Endothelial cell of umbilical vein (primary cell): ENCODE measurements at regions not wholly inside any gene's neighbourhood (a gene's known extent, or its start where the extent isn't known, plus 50 kb on each side); places are given as distances from the start of the nearest gene placed in this dataset.

ENCODE experiments used
- BruUV-seq: library from RNA; stranded (reverse); fragments of 400-500 nt; replicated peaks from 2 replicates; lab custom pipeline; 2021; lab: Mats Ljungman, UMichigan
- CTCF ChIA-PET: fragments of 300-600, 350-600 bp; sonication (Branson Sonifier 250); formaldehyde crosslinking; loops from one replicate; lab custom pipeline; 2021; ENCODE audit warnings: antibody characterized with exemption, inconsistent platforms; lab: Charles Lee
- POLR2A ChIA-PET: fragments of 300-600, 350-600 bp; sonication (Branson Sonifier 250); formaldehyde crosslinking; loops from one replicate; lab custom pipeline; 2021; ENCODE audit warnings: antibody characterized with exemption, inconsistent platforms; lab: Charles Lee
- DNase-seq: peaks from one replicate; pipeline ENCODE4 v3.0.0-alpha.2; 2011; ENCODE audit warnings: low read depth, low spot score
- FAIRE-seq: peaks from 2 replicates; lab custom pipeline; 2011; peaks lifted over from hg19 to GRCh38; lab: Jason Lieb, UNC
- H2AFZ ChIP-seq: 2 replicates; pipeline ENCODE4 v1.6.0; 2012; ENCODE audit warnings: low read depth, low read length, control low read depth, inconsistent platforms
- H3K27ac ChIP-seq: 2 replicates; pipeline ENCODE4 v1.5.1; 2011; ENCODE audit warnings: low read depth, mild to moderate bottlenecking, control low read depth, low read length, moderate library complexity; ENCODE audit not compliant: insufficient read depth
- H3K27me3 ChIP-seq, 2 experiments: 2 replicates each; pipeline versions ENCODE4 v1.6.0 to v1.6.1; 2011; ENCODE audit warnings: low read length in 2 of 2, mixed read lengths in 1 of 2; ENCODE audit not compliant: control insufficient read depth in 2 of 2, insufficient read depth in 2 of 2
- H3K36me3 ChIP-seq, 2 experiments: 2 replicates in 1 of 2; 3 replicates in 1 of 2; pipeline ENCODE4 v1.5.1; 2011; ENCODE audit warnings: low read length in 2 of 2, mild to moderate bottlenecking in 1 of 2, moderate library complexity in 1 of 2; ENCODE audit not compliant: control insufficient read depth in 2 of 2, insufficient read depth in 2 of 2; ENCODE audit errors: extremely low read depth in 1 of 2
- H3K4me1 ChIP-seq: 3 replicates; pipeline ENCODE4 v1.5.1; 2011; ENCODE audit warnings: mild to moderate bottlenecking, low read length; ENCODE audit not compliant: control insufficient read depth, insufficient read depth; ENCODE audit errors: extremely low read depth
- H3K4me2 ChIP-seq: 2 replicates; pipeline ENCODE4 v1.6.1; 2011; ENCODE audit warnings: low read length, control low read depth, mixed read lengths; ENCODE audit not compliant: insufficient read depth
- H3K4me3 ChIP-seq, 3 experiments: fragments of 200-600 bp in 1 of 3; sonication (generic), shearing (Covaris generic) in 1 of 3; replicated peaks in 1 of 3; 2 replicates each; pipeline ENCODE4 v1.5.1; 2011 to 2016; ENCODE audit warnings: control low read depth in 3 of 3, low read length in 3 of 3, mild to moderate bottlenecking in 2 of 3, inconsistent platforms in 1 of 3, low read depth in 1 of 3, moderate library complexity in 1 of 3; ENCODE audit not compliant: insufficient read depth in 1 of 3
- H3K79me2 ChIP-seq: 2 replicates; pipeline ENCODE4 v1.6.0; 2012; ENCODE audit warnings: low read length, inconsistent platforms; ENCODE audit not compliant: control insufficient read depth, insufficient read depth
- H3K9ac ChIP-seq: replicated peaks from 2 replicates; pipeline ENCODE3; 2011; ENCODE audit warnings: low read length, control low read depth; ENCODE audit not compliant: insufficient read depth; ENCODE audit errors: extremely low read depth
- H3K9me1 ChIP-seq: replicated peaks from 3 replicates; pipeline ENCODE4 v1.6.0; 2011; ENCODE audit warnings: mild to moderate bottlenecking, low read length; ENCODE audit not compliant: control insufficient read depth, insufficient read depth; ENCODE audit errors: extremely low read depth
- H3K9me3 ChIP-seq: replicated peaks from 2 replicates; pipeline ENCODE4 v1.5.1; 2012; ENCODE audit warnings: low read length, inconsistent platforms; ENCODE audit not compliant: control insufficient read depth, insufficient read depth
- H4K20me1 ChIP-seq: replicated peaks from 2 replicates; pipeline ENCODE3; 2011; ENCODE audit warnings: mild to moderate bottlenecking, low read length; ENCODE audit not compliant: control insufficient read depth, insufficient read depth; ENCODE audit errors: extremely low read depth
- CTCF ChIP-seq, 2 donors: IDR thresholded peaks; 1 replicate in 1 of 2; 2 replicates in 1 of 2; pipeline ENCODE4 v1.5.1; 2011; ENCODE audit warnings: low read length in 2 of 2, mild to moderate bottlenecking in 2 of 2, moderate library complexity in 2 of 2, control low read depth in 1 of 2, inconsistent platforms in 1 of 2, low read depth in 1 of 2; ENCODE audit not compliant: insufficient read depth in 1 of 2; ENCODE audit errors: extremely low read depth in 1 of 2
- EZH2 ChIP-seq: IDR thresholded peaks from 2 replicates; pipeline ENCODE4 v1.6.1; 2012; ENCODE audit warnings: borderline replicate concordance, low read depth, mild to moderate bottlenecking, moderate library complexity, low read length, inconsistent platforms; ENCODE audit not compliant: severe bottlenecking
- FOS ChIP-seq: IDR thresholded peaks from 2 replicates; pipeline ENCODE4 v1.6.1; 2011; ENCODE audit warnings: mild to moderate bottlenecking, low read length, moderate library complexity, borderline replicate concordance; ENCODE audit not compliant: insufficient read depth
- GATA2 ChIP-seq: IDR thresholded peaks from 2 replicates; pipeline ENCODE4 v1.7.0; 2011; ENCODE audit warnings: low read depth, mild to moderate bottlenecking, moderate library complexity, mixed read lengths, low read length; ENCODE audit not compliant: insufficient read length, insufficient read depth
- JUN ChIP-seq: IDR thresholded peaks from 2 replicates; pipeline ENCODE4 v1.6.1; 2011; ENCODE audit warnings: borderline replicate concordance, low read depth; ENCODE audit not compliant: insufficient read length, insufficient read depth
- MAX ChIP-seq: IDR thresholded peaks from 2 replicates; pipeline ENCODE4 v1.6.1; 2011; ENCODE audit not compliant: insufficient read depth, insufficient read length
- MYC ChIP-seq: IDR thresholded peaks from one replicate; pipeline ENCODE4 v1.6.1; 2011; ENCODE audit warnings: mild to moderate bottlenecking, low read depth, low read length
- POLR2A ChIP-seq: IDR thresholded peaks from 2 replicates; pipeline ENCODE4 v1.6.1; 2012; ENCODE audit warnings: low read depth, mild to moderate bottlenecking, control low read depth, low read length
- POLR2AphosphoS5 ChIP-seq: IDR thresholded peaks from 2 replicates; pipeline ENCODE4 v1.6.1; 2012; ENCODE audit warnings: low read depth, mild to moderate bottlenecking, control low read depth, low read length, moderate library complexity; ENCODE audit not compliant: insufficient read depth
- dilution Hi-C: fragments of 300-500 bp; cut with MboI; formaldehyde crosslinking; loops from one replicate; pipeline ENCODE4 v1.15.0; 2019; ENCODE audit warnings: low sequenced_read_pairs; ENCODE audit not compliant: extremely low pct_ligation_motif_present
- intact Hi-C: fragments of 100-400 bp; cut with micrococcal nuclease; formaldehyde crosslinking; loops from one replicate; pipeline ENCODE4 v1.10.0; 2022

GRCh38 chr14:76273346-76273745 lies 102.6 kb upstream of the ESRRB start:
- FAIRE-seq, result no peak
- no peak for DNase-seq
- no peaks in the 10 kb centered on the region for H3K79me2 ChIP-seq
- no peak overlapping the region for H2AFZ ChIP-seq
- H4K20me1 ChIP-seq, result no peaks in the 10 kb centered on the region
- H3K27me3 ChIP-seq, result peaks cover 0 to 6% of the 10 kb centered on the region in 2 experiments
- no peak overlapping the region for H3K4me2 ChIP-seq
- no peaks in the 10 kb centered on the region for H3K4me1 ChIP-seq
- TF ChIP-seq MAX (no peak), GATA2 (no peak), CTCF (IDR thresholded peaks at IDR 0.05; ENCODE audit: extremely low read depth in 1 of 2, insufficient read depth in 1 of 2, low read depth in 1 of 2, low read length in 2 of 2) (no peak), MYC (no peak), JUN (no peak), POLR2A (no peak), FOS (no peak), EZH2 (no peak), POLR2AphosphoS5 (no peak)
- intact Hi-C loops (no loop called here), dilution Hi-C loops (no loop called here)
- no peak overlapping the region for H3K9ac ChIP-seq
- no peaks in the 10 kb centered on the region for H3K36me3 ChIP-seq
- CTCF ChIA-PET, result no interaction called here
- H3K9me3 ChIP-seq, result no peaks in the 10 kb centered on the region
- no TSS peak for BruUV-seq
- no peak overlapping the region for H3K27ac ChIP-seq
- no peaks in the 10 kb centered on the region for H3K9me1 ChIP-seq
- no peak overlapping the region for H3K4me3 ChIP-seq
- POLR2A ChIA-PET, result no interaction called here
